ENCODE measurements at regions not wholly inside any gene's neighbourhood (a gene's known extent, or its start where the extent isn't known, plus 50 kb on each side); places are given as distances from the start of the nearest gene placed in this dataset.

DNA sequence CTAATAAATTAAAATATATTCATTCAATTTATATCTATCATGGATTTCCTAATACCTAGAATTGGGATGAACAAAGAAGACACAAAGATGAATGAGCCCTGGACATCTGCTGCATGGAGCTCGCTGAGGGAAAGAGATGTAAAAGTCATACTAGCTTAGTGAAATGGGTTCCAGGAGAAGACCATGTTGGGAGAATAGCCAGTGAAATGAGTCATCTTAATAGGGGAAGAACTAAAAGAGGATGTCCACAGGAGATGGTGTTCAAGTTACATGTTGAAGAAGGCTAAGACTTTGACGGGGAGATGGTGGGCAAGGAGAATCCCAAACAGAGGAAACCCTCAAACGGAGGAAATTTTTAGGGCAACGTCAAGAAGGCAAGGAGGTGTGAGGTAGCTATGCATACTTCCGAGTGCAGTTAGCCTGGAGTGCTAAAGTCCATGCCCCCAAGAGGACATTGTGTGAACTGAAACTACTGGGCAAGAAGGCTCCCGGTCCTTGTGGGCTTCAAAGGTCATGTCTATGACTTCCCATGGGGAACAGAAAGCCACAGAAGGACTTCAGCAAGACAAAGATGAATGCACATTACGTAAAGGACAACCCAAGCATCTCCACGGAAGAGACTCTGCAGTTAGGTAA, 220.5 kb upstream of the CDH11 start:
- TF ChIP-seq, protein P1, sequence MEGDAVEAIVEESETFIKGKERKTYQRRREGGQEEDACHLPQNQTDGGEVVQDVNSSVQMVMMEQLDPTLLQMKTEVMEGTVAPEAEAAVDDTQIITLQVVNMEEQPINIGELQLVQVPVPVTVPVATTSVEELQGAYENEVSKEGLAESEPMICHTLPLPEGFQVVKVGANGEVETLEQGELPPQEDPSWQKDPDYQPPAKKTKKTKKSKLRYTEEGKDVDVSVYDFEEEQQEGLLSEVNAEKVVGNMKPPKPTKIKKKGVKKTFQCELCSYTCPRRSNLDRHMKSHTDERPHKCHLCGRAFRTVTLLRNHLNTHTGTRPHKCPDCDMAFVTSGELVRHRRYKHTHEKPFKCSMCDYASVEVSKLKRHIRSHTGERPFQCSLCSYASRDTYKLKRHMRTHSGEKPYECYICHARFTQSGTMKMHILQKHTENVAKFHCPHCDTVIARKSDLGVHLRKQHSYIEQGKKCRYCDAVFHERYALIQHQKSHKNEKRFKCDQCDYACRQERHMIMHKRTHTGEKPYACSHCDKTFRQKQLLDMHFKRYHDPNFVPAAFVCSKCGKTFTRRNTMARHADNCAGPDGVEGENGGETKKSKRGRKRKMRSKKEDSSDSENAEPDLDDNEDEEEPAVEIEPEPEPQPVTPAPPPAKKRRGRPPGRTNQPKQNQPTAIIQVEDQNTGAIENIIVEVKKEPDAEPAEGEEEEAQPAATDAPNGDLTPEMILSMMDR (conservative IDR thresholded peaks at IDR 0.05; ENCODE audit: low read depth, low read length) = no peak
- no peak for TF ChIP-seq RFX5 (IDR thresholded peaks at IDR 0.05; ENCODE audit: low read depth, low read length)
- TF ChIP-seq POLR2A (IDR thresholded peaks at IDR 0.05; ENCODE audit: low read depth, low read length) = no peak
- TF ChIP-seq, protein P2, sequence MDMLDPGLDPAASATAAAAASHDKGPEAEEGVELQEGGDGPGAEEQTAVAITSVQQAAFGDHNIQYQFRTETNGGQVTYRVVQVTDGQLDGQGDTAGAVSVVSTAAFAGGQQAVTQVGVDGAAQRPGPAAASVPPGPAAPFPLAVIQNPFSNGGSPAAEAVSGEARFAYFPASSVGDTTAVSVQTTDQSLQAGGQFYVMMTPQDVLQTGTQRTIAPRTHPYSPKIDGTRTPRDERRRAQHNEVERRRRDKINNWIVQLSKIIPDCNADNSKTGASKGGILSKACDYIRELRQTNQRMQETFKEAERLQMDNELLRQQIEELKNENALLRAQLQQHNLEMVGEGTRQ (IDR thresholded peaks at IDR 0.05; ENCODE audit: low read depth, low read length) = no peak
- TF ChIP-seq RAD21 (IDR thresholded peaks at IDR 0.05; ENCODE audit: low read length) = no peak
- TF ChIP-seq SMC3 (IDR thresholded peaks at IDR 0.05; ENCODE audit: low read depth, low read length) = no peak
- TF ChIP-seq MAZ (IDR thresholded peaks at IDR 0.05; ENCODE audit: borderline replicate concordance, low read depth, low read length) = no peak
- TF ChIP-seq MAFK (IDR thresholded peaks at IDR 0.05; ENCODE audit: low read depth, low read length) = no peak
- TF ChIP-seq MXI1 (IDR thresholded peaks at IDR 0.05; ENCODE audit: borderline replicate concordance, low read depth, low read length) = no peak
- TF ChIP-seq CHD1 (IDR thresholded peaks at IDR 0.05; ENCODE audit: low read depth, low read length) = no peak
